ENCODE measurements at regions not wholly inside any gene's neighbourhood (a gene's known extent, or its start where the extent isn't known, plus 50 kb on each side); places are given as distances from the start of the nearest gene placed in this dataset.

DNA sequence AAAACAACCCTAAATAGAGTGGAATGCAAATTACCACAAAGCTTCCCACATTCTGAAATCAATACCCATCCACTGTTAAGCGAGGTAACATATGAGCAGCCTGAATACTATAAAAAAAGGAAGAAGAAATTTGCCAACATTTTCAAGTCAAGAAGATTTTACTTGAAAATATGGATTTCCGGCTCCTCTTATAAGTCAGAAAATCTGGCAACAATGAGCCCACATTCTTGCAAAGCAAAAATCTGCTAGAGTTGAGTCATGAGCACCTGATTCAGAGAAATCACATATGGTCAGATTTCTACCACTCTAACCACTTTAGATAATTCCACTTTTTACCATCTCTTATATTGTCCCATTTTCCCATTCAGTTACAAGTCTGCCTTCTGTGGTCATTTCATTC is 395.7 kb downstream of the DTHD1 start:
- no peak for DNase-seq (ENCODE audit: low read depth)
- H3K4me3 ChIP-seq (ENCODE audit: low read depth, low read length) = no peak overlapping the region
- TF ChIP-seq, protein P1, sequence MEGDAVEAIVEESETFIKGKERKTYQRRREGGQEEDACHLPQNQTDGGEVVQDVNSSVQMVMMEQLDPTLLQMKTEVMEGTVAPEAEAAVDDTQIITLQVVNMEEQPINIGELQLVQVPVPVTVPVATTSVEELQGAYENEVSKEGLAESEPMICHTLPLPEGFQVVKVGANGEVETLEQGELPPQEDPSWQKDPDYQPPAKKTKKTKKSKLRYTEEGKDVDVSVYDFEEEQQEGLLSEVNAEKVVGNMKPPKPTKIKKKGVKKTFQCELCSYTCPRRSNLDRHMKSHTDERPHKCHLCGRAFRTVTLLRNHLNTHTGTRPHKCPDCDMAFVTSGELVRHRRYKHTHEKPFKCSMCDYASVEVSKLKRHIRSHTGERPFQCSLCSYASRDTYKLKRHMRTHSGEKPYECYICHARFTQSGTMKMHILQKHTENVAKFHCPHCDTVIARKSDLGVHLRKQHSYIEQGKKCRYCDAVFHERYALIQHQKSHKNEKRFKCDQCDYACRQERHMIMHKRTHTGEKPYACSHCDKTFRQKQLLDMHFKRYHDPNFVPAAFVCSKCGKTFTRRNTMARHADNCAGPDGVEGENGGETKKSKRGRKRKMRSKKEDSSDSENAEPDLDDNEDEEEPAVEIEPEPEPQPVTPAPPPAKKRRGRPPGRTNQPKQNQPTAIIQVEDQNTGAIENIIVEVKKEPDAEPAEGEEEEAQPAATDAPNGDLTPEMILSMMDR (IDR thresholded peaks at IDR 0.05; ENCODE audit: insufficient read depth, low read depth, low read length) = no peak
- no peaks in the 10 kb centered on the region for H3K36me3 ChIP-seq (ENCODE audit: control insufficient read depth, insufficient read depth, low read length)
- ChIA-PET POLR2A (no interaction called here), CTCF (no interaction called here)
- H3K27me3 ChIP-seq (ENCODE audit: control insufficient read depth, insufficient read depth, low read length) = no peaks in the 10 kb centered on the region

DNA sequence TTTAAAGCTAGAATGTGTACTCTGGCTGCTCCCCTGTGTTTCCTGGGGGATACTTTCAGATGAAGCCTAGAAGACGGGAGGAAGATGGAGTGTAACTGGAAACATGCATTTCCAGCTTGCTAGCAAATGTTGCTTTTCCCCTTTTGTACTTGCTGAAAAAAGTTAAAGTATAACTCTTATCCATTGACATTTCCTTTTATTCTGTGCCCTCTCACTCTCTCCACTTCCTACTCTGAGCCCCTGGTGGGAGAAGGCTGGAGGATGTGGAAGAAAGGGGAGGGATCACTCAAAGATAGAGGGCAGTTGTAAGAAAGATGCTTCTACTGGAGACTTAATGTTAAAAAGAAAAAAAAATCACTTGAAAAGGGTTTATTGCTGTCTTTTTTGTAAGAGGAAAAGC is 396.5 kb downstream of the DTHD1 start:
- TF ChIP-seq, protein P1 (IDR thresholded peaks at IDR 0.05; ENCODE audit: insufficient read depth, low read depth, low read length) = no peak
- ChIA-PET CTCF (interaction anchor here (0.7 kb wide), 1 partner anchor 362 kb away, joined by 3 read pairs; no protein-coding TSS in a partner anchor), POLR2A (no interaction called here)
- H3K27me3 ChIP-seq (ENCODE audit: control insufficient read depth, insufficient read depth, low read length) = no peaks in the 10 kb centered on the region
- H3K36me3 ChIP-seq (ENCODE audit: control insufficient read depth, insufficient read depth, low read length) = no peaks in the 10 kb centered on the region
- no peak for DNase-seq (ENCODE audit: low read depth)
- H3K4me3 ChIP-seq (ENCODE audit: low read depth, low read length) = no peak overlapping the region

DNA sequence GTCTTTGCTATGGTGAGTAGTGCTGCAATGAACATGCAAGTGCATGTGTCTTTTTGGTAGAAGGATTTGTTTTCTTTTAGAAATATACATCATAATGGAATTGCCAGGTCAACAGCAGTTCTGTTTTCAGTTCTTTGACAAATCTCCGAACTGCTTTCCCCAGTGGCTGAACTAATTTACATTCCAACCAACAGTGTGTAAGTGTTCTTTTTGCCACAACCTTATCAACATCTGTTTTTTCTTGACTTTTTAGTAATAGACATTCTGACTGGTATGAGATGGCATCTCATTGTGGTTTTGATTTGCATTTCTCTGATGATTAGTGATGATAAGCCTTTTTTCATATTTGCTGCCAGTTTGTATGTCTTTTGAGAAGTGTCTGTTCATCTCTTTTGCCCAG is 406.3 kb downstream of the DTHD1 start:
- ChIA-PET CTCF (no interaction called here), POLR2A (no interaction called here)
- TF ChIP-seq, protein P1 (IDR thresholded peaks at IDR 0.05; ENCODE audit: insufficient read depth, low read depth, low read length) = no peak
- Histone ChIP-seq H3K27me3 (ENCODE audit: control insufficient read depth, insufficient read depth, low read length) (no peaks in the 10 kb centered on the region), H3K4me3 (ENCODE audit: low read depth, low read length) (no peak overlapping the region), H3K36me3 (ENCODE audit: control insufficient read depth, insufficient read depth, low read length) (no peaks in the 10 kb centered on the region)
- no peak for DNase-seq (ENCODE audit: low read depth)

DNA sequence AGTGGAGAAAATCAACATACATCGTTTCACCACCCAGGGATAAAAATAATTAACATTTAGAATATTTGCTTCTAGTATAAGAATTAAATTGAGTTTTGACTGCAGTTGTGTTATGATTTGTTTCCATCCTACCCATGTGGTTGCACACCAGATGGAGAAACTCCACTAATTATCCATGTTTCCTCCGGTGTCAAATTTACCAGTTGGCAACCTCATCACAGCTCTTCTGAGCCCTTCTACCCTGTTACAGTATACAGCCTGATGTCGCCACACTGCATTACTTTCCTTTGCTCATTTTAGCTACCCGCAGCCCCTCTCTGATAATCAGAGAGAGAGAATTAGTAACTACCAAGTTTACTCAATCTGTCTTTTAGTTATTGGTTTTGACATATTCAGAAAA is 411.2 kb downstream of the DTHD1 start:
- TF ChIP-seq, protein P1 (IDR thresholded peaks at IDR 0.05; ENCODE audit: insufficient read depth, low read depth, low read length) = no peak
- no peaks in the 10 kb centered on the region for H3K27me3 ChIP-seq (ENCODE audit: control insufficient read depth, insufficient read depth, low read length)
- no peak for DNase-seq (ENCODE audit: low read depth)
- CTCF ChIA-PET = interaction anchor here (0.6 kb wide), 1 partner anchor 11 kb away, joined by 3 read pairs; no protein-coding TSS in a partner anchor
- POLR2A ChIA-PET = no interaction called here
- no peak overlapping the region for H3K4me3 ChIP-seq (ENCODE audit: low read depth, low read length)
- no peaks in the 10 kb centered on the region for H3K36me3 ChIP-seq (ENCODE audit: control insufficient read depth, insufficient read depth, low read length)

DNA sequence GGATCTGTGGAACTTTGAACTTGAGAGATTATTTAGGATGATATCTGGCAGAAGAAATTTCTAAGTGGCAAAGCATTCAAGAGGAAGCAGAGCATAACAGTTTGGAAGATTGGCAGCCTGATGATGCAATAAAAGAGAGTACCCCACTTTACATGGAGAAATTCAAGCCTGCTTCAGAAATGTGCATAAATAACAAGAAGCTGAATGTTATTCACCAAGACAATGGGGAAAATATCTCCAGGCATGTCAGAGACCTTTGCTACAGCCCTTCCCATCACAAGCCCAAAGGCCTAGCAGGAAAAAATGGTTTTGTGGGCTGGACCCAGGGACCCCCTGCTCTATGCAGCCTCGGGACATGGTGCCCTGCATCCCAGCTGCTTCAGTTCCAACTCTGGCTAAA is 420.8 kb downstream of the DTHD1 start:
- ChIA-PET CTCF (no interaction called here), POLR2A (no interaction called here)
- TF ChIP-seq, protein P1 (IDR thresholded peaks at IDR 0.05; ENCODE audit: insufficient read depth, low read depth, low read length) = no peak
- DNase-seq (ENCODE audit: low read depth) = no peak
- H3K4me3 ChIP-seq (ENCODE audit: low read depth, low read length) = no peak overlapping the region
- H3K36me3 ChIP-seq (ENCODE audit: control insufficient read depth, insufficient read depth, low read length) = no peaks in the 10 kb centered on the region
- no peaks in the 10 kb centered on the region for H3K27me3 ChIP-seq (ENCODE audit: control insufficient read depth, insufficient read depth, low read length)

Data from BJ (cell line).